Right atrium auricular region (tissue), 2 donors: ENCODE measurements at regions not wholly inside any gene's neighbourhood (a gene's known extent, or its start where the extent isn't known, plus 50 kb on each side); places are given as distances from the start of the nearest gene placed in this dataset.

Source experiments
- DNase-seq: peaks from one replicate; pipeline ENCODE4 v3.0.0-alpha.2; 2019; ENCODE audit warnings: low spot score
- H3K27ac ChIP-seq, 2 donors: fragments of 200-600 bp; sonication (generic); 1 replicate in 1 of 2; 2 replicates in 1 of 2; pipeline ENCODE4 v1.5.1; 2016 to 2019
- H3K27me3 ChIP-seq, 2 donors: fragments of 200-600 bp; sonication (generic); one replicate each; pipeline versions ENCODE4 v1.5.1 to v1.6.0; 2017 to 2019
- H3K36me3 ChIP-seq: fragments of 200-600 bp; sonication (generic); one replicate; pipeline ENCODE4 v1.5.1; 2016
- H3K4me1 ChIP-seq, 2 donors: fragments of 200-600 bp; sonication (generic); one replicate each; pipeline versions ENCODE4 v1.5.1 to v1.6.0; 2017 to 2019
- H3K4me3 ChIP-seq, 2 donors: fragments of 200-600 bp; sonication (generic); 1 replicate in 1 of 2; 2 replicates in 1 of 2; pipeline ENCODE4 v1.5.1; 2017 to 2019; ENCODE audit warnings: mild to moderate bottlenecking in 1 of 2, moderate library complexity in 1 of 2
- H3K9me3 ChIP-seq, 2 donors: fragments of 200-600 bp; sonication (generic); one replicate each; pipeline ENCODE4 v1.5.1; 2019
- CTCF ChIP-seq, 2 donors: fragments of 200-600 bp; sonication (generic); IDR thresholded peaks; one replicate each; pipeline ENCODE4 v1.5.1; 2019; ENCODE audit warnings: antibody characterized with exemption in 2 of 2

GRCh38 chr1:244998717-244999346 lies 134.5 kb upstream of the HNRNPU start:
- Histone ChIP-seq H3K27ac (no peak overlapping the region), H3K4me1 (no peaks in the 10 kb centered on the region), H3K4me3 (no peak overlapping the region), H3K27me3 (no peaks in the 10 kb centered on the region), H3K9me3 (no peaks in the 10 kb centered on the region), H3K36me3 (no peaks in the 10 kb centered on the region)
- DNase-seq, result no peak
- TF ChIP-seq CTCF (IDR thresholded peaks at IDR 0.05), result no peak

- no peaks in the 10 kb centered on the region for H3K9me3 ChIP-seq
- TF ChIP-seq CTCF (IDR thresholded peaks at IDR 0.05), result no peak
- H3K27ac ChIP-seq, result no peak overlapping the region
- H3K4me3 ChIP-seq, result no peak overlapping the region
- H3K4me1 ChIP-seq, result no peaks in the 10 kb centered on the region
- H3K36me3 ChIP-seq, result no peaks in the 10 kb centered on the region
- H3K27me3 ChIP-seq, result no peaks in the 10 kb centered on the region
- DNase-seq, result no peak
These were observed 131.5 kb upstream of the HNRNPU start for GRCh38 chr1:244995602-244996400.

- no peak overlapping the region for H3K4me3 ChIP-seq
- H3K9me3 ChIP-seq, result no peaks in the 10 kb centered on the region
- H3K27me3 ChIP-seq, result no peaks in the 10 kb centered on the region
- H3K36me3 ChIP-seq, result peaks cover 7% of the 10 kb centered on the region
- H3K27ac ChIP-seq, result no peak overlapping the region
- DNase-seq, result no peak
- no peak for TF ChIP-seq CTCF (IDR thresholded peaks at IDR 0.05)
- no peaks in the 10 kb centered on the region for H3K4me1 ChIP-seq
These were observed 128.5 kb upstream of the HNRNPU start for GRCh38 chr1:244992833-244993232.

GRCh38 chr1:244989813-244990212 lies 125.5 kb upstream of the HNRNPU start:
- no peak overlapping the region for H3K27ac ChIP-seq
- H3K9me3 ChIP-seq, result no peaks in the 10 kb centered on the region
- no peak overlapping the region for H3K4me3 ChIP-seq
- peaks cover 7% of the 10 kb centered on the region for H3K36me3 ChIP-seq
- DNase-seq, result no peak
- H3K27me3 ChIP-seq, result no peaks in the 10 kb centered on the region
- no peak for TF ChIP-seq CTCF (IDR thresholded peaks at IDR 0.05)
- H3K4me1 ChIP-seq, result no peaks in the 10 kb centered on the region

GRCh38 chr1:244988521-244988920 lies 124.2 kb upstream of the HNRNPU start:
- no peaks in the 10 kb centered on the region for H3K27me3 ChIP-seq
- H3K27ac ChIP-seq, result no peak overlapping the region
- DNase-seq, result no peak
- no peaks in the 10 kb centered on the region for H3K4me1 ChIP-seq
- TF ChIP-seq CTCF (IDR thresholded peaks at IDR 0.05), result no peak
- H3K4me3 ChIP-seq, result no peak overlapping the region
- peaks cover 7% of the 10 kb centered on the region for H3K36me3 ChIP-seq
- H3K9me3 ChIP-seq, result no peaks in the 10 kb centered on the region
